H4 (cell line): ENCODE measurements at regions not wholly inside any gene's neighbourhood (a gene's known extent, or its start where the extent isn't known, plus 50 kb on each side); places are given as distances from the start of the nearest gene placed in this dataset.
"Not testable (repeated sequence)": the region's sequence is repeated elsewhere in the genome, so short reads cannot be mapped to it uniquely, and the experiment has no call there.

Experiments
- DNase-seq: peaks from one replicate; pipeline ENCODE4 v3.0.0-alpha.2; 2015; ENCODE audit warnings: low spot score

- DNase-seq: no peak
Observed at GRCh38 chr5:71771191-71771590, 52.1 kb downstream of the CARTPT start.

- no peak for DNase-seq
Observed at GRCh38 chr5:71778678-71779276, 59.7 kb downstream of the CARTPT start.

GRCh38 chr5:71780597-71780996 is 61.5 kb downstream of the CARTPT start:
- DNase-seq: no peak

GRCh38 chr5:71782393-71782770 is 63.3 kb downstream of the CARTPT start:
- DNase-seq: no peak

GRCh38 chr5:71782771-71783770 is 64.0 kb downstream of the CARTPT start:
- DNase-seq: peak; percentile 75

- DNase-seq: no peak
Observed at GRCh38 chr5:71783891-71784290, 64.8 kb downstream of the CARTPT start.

GRCh38 chr5:71786337-71787055 is 67.4 kb downstream of the CARTPT start:
- no peak for DNase-seq

- DNase-seq: no peak
Observed at GRCh38 chr5:71788794-71789193, 69.7 kb downstream of the CARTPT start.

- DNase-seq: no peak
Observed at GRCh38 chr5:71789746-71790145, 70.7 kb downstream of the CARTPT start.

- DNase-seq: no peak
Observed at GRCh38 chr5:71790433-71790832, 71.4 kb downstream of the CARTPT start.

GRCh38 chr5:71792041-71792440 is 73.0 kb downstream of the CARTPT start:
- DNase-seq: not testable (repeated sequence)

GRCh38 chr5:71794061-71794695 is 75.1 kb downstream of the CARTPT start:
- no peak for DNase-seq

GRCh38 chr5:71802673-71803072 is 83.6 kb downstream of the CARTPT start:
- no peak for DNase-seq

GRCh38 chr5:71806711-71807110 is 87.6 kb downstream of the CARTPT start:
- no peak for DNase-seq

- DNase-seq: no peak
Observed at GRCh38 chr5:71807909-71808308, 88.8 kb downstream of the CARTPT start.

GRCh38 chr5:71809446-71809845 is 90.4 kb downstream of the CARTPT start:
- no peak for DNase-seq

GRCh38 chr5:71810023-71810422 is 90.9 kb downstream of the CARTPT start:
- no peak for DNase-seq

- no peak for DNase-seq
Observed at GRCh38 chr5:71810471-71811195, 91.6 kb downstream of the CARTPT start.

GRCh38 chr5:71811779-71812178 is 92.7 kb downstream of the CARTPT start:
- no peak for DNase-seq

GRCh38 chr5:71816307-71816706 is 97.2 kb downstream of the CARTPT start:
- DNase-seq: no peak

- no peak for DNase-seq
Observed at GRCh38 chr5:71817891-71818290, 98.8 kb downstream of the CARTPT start.
